ENCODE measurements at regions not wholly inside any gene's neighbourhood (a gene's known extent, or its start where the extent isn't known, plus 50 kb on each side); places are given as distances from the start of the nearest gene placed in this dataset.

- no peak for DNase-seq (ENCODE audit: low spot score in 2 of 2)
- H3K27ac ChIP-seq, result peak overlapping the region; percentile 22 to 26
These were observed 987.9 kb downstream of the KCNMA1 start for GRCh38 chr10:76649723-76650127.

GRCh38 chr10:76649254-76649653 lies 988.4 kb downstream of the KCNMA1 start:
- intact Hi-C loops (cut with DNase I; ENCODE audit: low total_unique reads), result no loop called here
- H3K27ac ChIP-seq, result peak overlapping the region; percentile 22 to 26
- H3K4me3 ChIP-seq, result no peak overlapping the region
- no peak for TF ChIP-seq CTCF (IDR thresholded peaks at IDR 0.05)
- TF ChIP-seq POLR2AphosphoS5 (IDR thresholded peaks at IDR 0.05), result no peak
- no peak for TF ChIP-seq POLR2A (IDR thresholded peaks at IDR 0.05)
- H3K9me3 ChIP-seq, result no peaks in the 10 kb centered on the region
- no peaks in the 10 kb centered on the region for H3K27me3 ChIP-seq
- no peaks in the 10 kb centered on the region for H3K36me3 ChIP-seq
- no peaks in the 10 kb centered on the region for H3K4me1 ChIP-seq
- DNase-seq (ENCODE audit: low spot score in 2 of 2), result no peak

More at GRCh38 chr10:76649723-76650127, 987.9 kb downstream of the KCNMA1 start:
- H3K4me3 ChIP-seq, result no peak overlapping the region
- H3K27me3 ChIP-seq, result no peaks in the 10 kb centered on the region
- intact Hi-C loops (cut with DNase I; ENCODE audit: low total_unique reads), result no loop called here
- no peaks in the 10 kb centered on the region for H3K36me3 ChIP-seq
- H3K4me1 ChIP-seq, result no peaks in the 10 kb centered on the region
- H3K9me3 ChIP-seq, result no peaks in the 10 kb centered on the region
- TF ChIP-seq POLR2AphosphoS5 (IDR thresholded peaks at IDR 0.05) (no peak), CTCF (IDR thresholded peaks at IDR 0.05) (no peak), POLR2A (IDR thresholded peaks at IDR 0.05) (no peak)

GRCh38 chr10:76647301-76647700 lies 990.3 kb downstream of the KCNMA1 start:
- no peak overlapping the region for H3K4me3 ChIP-seq
- TF ChIP-seq POLR2AphosphoS5 (IDR thresholded peaks at IDR 0.05) (no peak), CTCF (IDR thresholded peaks at IDR 0.05) (no peak), POLR2A (IDR thresholded peaks at IDR 0.05) (no peak)
- no peaks in the 10 kb centered on the region for H3K4me1 ChIP-seq
- H3K27ac ChIP-seq, result no peak overlapping the region
- no peaks in the 10 kb centered on the region for H3K9me3 ChIP-seq
- intact Hi-C loops (cut with DNase I; ENCODE audit: low total_unique reads), result no loop called here
- DNase-seq (ENCODE audit: low spot score in 2 of 2), result no peak
- H3K36me3 ChIP-seq, result no peaks in the 10 kb centered on the region
- no peaks in the 10 kb centered on the region for H3K27me3 ChIP-seq

- intact Hi-C loops (cut with DNase I; ENCODE audit: low total_unique reads), result no loop called here
- Histone ChIP-seq H3K27ac (no peak overlapping the region), H3K36me3 (no peaks in the 10 kb centered on the region), H3K4me3 (no peak overlapping the region), H3K4me1 (no peaks in the 10 kb centered on the region), H3K9me3 (no peaks in the 10 kb centered on the region), H3K27me3 (no peaks in the 10 kb centered on the region)
- TF ChIP-seq POLR2AphosphoS5 (IDR thresholded peaks at IDR 0.05), result no peak
- TF ChIP-seq POLR2A (IDR thresholded peaks at IDR 0.05), result no peak
- TF ChIP-seq CTCF (IDR thresholded peaks at IDR 0.05), result no peak
- DNase-seq (ENCODE audit: low spot score in 2 of 2), result no peak
These were observed 992.3 kb downstream of the KCNMA1 start for GRCh38 chr10:76645341-76645740.

- Histone ChIP-seq H3K4me3 (no peak overlapping the region), H3K36me3 (no peaks in the 10 kb centered on the region), H3K9me3 (no peaks in the 10 kb centered on the region), H3K27me3 (no peaks in the 10 kb centered on the region), H3K27ac (no peak overlapping the region), H3K4me1 (no peaks in the 10 kb centered on the region)
- TF ChIP-seq CTCF (IDR thresholded peaks at IDR 0.05) (no peak), POLR2AphosphoS5 (IDR thresholded peaks at IDR 0.05) (no peak), POLR2A (IDR thresholded peaks at IDR 0.05) (no peak)
- intact Hi-C loops (cut with DNase I; ENCODE audit: low total_unique reads), result no loop called here
- no peak for DNase-seq (ENCODE audit: low spot score in 2 of 2)
These were observed 993.1 kb downstream of the KCNMA1 start for GRCh38 chr10:76644476-76644875.
